Transverse colon (tissue), 4 donors: ENCODE measurements at regions not wholly inside any gene's neighbourhood (a gene's known extent, or its start where the extent isn't known, plus 50 kb on each side); places are given as distances from the start of the nearest gene placed in this dataset.

Experiments used
- DNase-seq: peaks from one replicate; pipeline ENCODE4 v3.0.0-alpha.2; 2019
- H3K27ac ChIP-seq, 4 donors: fragments of 200-600 bp; sonication (generic); 2 replicates each; pipeline ENCODE4 v1.5.1; 2016 to 2018; ENCODE audit warnings: inconsistent platforms in 4 of 4
- H3K27me3 ChIP-seq: fragments of 200-600 bp; sonication (generic); 2 replicates; pipeline ENCODE4 v1.5.1; 2017; ENCODE audit warnings: inconsistent platforms
- H3K36me3 ChIP-seq, 4 donors: fragments of 200-600 bp; sonication (generic); 2 replicates each; pipeline ENCODE4 v1.5.1; 2017 to 2019; ENCODE audit warnings: inconsistent platforms in 4 of 4
- H3K4me1 ChIP-seq, 4 donors: fragments of 200-600 bp; sonication (generic); 2 replicates each; pipeline ENCODE4 v1.5.1; 2017 to 2020; ENCODE audit warnings: inconsistent platforms in 4 of 4
- H3K4me3 ChIP-seq, 4 donors: fragments of 200-600 bp; sonication (generic); 1 replicate in 1 of 4; 2 replicates in 3 of 4; pipeline versions ENCODE4 v1.5.1 to v1.6.1; 2017 to 2019; ENCODE audit warnings: inconsistent platforms in 4 of 4
- H3K9me3 ChIP-seq, 2 donors: fragments of 200-600 bp; sonication (generic); 2 replicates each; pipeline ENCODE4 v1.5.1; 2017 to 2019; ENCODE audit warnings: inconsistent platforms in 2 of 2
- EP300 ChIP-seq: sonication (generic); formaldehyde crosslinking; IDR thresholded peaks from one replicate; pipeline ENCODE4 v1.6.1; 2017; ENCODE audit warnings: antibody characterized with exemption, low read depth
- POLR2A ChIP-seq: fragments of 450-650 bp; IDR thresholded peaks from one replicate; pipeline ENCODE4 v1.6.1; 2016; ENCODE audit warnings: antibody characterized with exemption, mild to moderate bottlenecking, moderate library complexity
- POLR2AphosphoS5 ChIP-seq, 3 donors: sonication (generic); formaldehyde crosslinking; IDR thresholded peaks; one replicate each; pipeline ENCODE4 v1.6.1; 2016; ENCODE audit warnings: antibody characterized with exemption in 3 of 3
- WGBS, 2 donors: methylation state at CpG; one replicate each; pipeline ENCODE4 v1.1.5; 2018; ENCODE audit warnings: low coverage in 1 of 2; 5-methylcytosine and 5-hydroxymethylcytosine counted together
- in situ Hi-C, 4 donors: fragments of 200-750 bp; cut with MboI; loops; one replicate each; pipeline versions ENCODE4 v1.15.0 to v1.15.1; 2017; ENCODE audit warnings: low sequenced_read_pairs in 3 of 4, low pct_ligation_motif_present in 1 of 4, low pct_unique_long_range_greater_than_20kb in 1 of 4
- intact Hi-C: fragments of 100-400 bp; cut with DNase I; formaldehyde crosslinking; loops from one replicate; pipeline ENCODE4 v1.15.1; 2023; ENCODE audit warnings: low total_unique reads
- TF ChIP-seq, protein P1 (sequence below), 5 experiments: fragments of 200-600 bp in 3 of 5; fragments of 450-650 bp in 2 of 5; sonication (generic) in 3 of 5; IDR thresholded peaks; 1 replicate in 2 of 5; 2 replicates in 3 of 5; pipeline ENCODE4 v1.5.1; 2016 to 2017; ENCODE audit warnings: antibody characterized with exemption in 5 of 5, inconsistent platforms in 3 of 5, mild to moderate bottlenecking in 2 of 5, moderate library complexity in 1 of 5

- intact Hi-C loops (no loop called here), in situ Hi-C loops (no loop called here)
- no peak for TF ChIP-seq POLR2A
- TF ChIP-seq, protein P1, sequence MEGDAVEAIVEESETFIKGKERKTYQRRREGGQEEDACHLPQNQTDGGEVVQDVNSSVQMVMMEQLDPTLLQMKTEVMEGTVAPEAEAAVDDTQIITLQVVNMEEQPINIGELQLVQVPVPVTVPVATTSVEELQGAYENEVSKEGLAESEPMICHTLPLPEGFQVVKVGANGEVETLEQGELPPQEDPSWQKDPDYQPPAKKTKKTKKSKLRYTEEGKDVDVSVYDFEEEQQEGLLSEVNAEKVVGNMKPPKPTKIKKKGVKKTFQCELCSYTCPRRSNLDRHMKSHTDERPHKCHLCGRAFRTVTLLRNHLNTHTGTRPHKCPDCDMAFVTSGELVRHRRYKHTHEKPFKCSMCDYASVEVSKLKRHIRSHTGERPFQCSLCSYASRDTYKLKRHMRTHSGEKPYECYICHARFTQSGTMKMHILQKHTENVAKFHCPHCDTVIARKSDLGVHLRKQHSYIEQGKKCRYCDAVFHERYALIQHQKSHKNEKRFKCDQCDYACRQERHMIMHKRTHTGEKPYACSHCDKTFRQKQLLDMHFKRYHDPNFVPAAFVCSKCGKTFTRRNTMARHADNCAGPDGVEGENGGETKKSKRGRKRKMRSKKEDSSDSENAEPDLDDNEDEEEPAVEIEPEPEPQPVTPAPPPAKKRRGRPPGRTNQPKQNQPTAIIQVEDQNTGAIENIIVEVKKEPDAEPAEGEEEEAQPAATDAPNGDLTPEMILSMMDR (IDR thresholded peaks at IDR 0.05), result no peak
- TF ChIP-seq EP300, result no peak
- TF ChIP-seq POLR2AphosphoS5 (IDR thresholded peaks at IDR 0.05), result no peak
- H3K4me3 ChIP-seq, result no peak overlapping the region
- 13% methylated on average over 1 of the region's 5 CpGs; no CpG with 5 or more reads in 1 of the 2 donors for whole genome bisulfite sequencing, 2 donors
- H3K36me3 ChIP-seq, result no peaks in the 10 kb centered on the region
- H3K27ac ChIP-seq, result no peak overlapping the region
- H3K4me1 ChIP-seq, result no peaks in the 10 kb centered on the region
- DNase-seq, result no peak
- H3K27me3 ChIP-seq, result no peaks in the 10 kb centered on the region
- no peaks in the 10 kb centered on the region for H3K9me3 ChIP-seq
Observed at GRCh38 chrY:16659340-16659739, 1220.7 kb downstream of the CDY2B start.

DNA sequence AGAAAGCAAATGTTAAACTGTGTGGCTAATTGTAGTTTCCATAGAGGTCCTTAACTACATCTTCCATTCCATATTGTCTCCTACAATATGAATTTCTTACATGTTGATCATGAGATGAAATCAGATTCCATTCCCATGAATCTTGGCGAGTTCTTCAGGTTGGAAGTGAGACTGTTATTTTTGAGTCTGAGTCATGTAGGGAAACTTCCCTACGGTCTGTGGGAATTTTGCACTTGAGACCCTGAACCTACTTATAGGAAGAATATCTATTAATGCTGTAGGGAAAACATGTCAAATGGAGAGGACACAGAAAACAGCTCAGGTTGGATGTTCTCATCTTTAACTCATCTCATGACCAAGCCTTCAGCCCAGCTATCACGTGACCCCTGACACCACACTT is 1226.0 kb downstream of the CDY2B start:
- Histone ChIP-seq H3K27ac (no peak overlapping the region), H3K9me3 (no peaks in the 10 kb centered on the region), H3K36me3 (no peaks in the 10 kb centered on the region), H3K27me3 (no peaks in the 10 kb centered on the region), H3K4me3 (no peak overlapping the region), H3K4me1 (no peaks in the 10 kb centered on the region)
- in situ Hi-C loops, result no loop called here
- no peak for TF ChIP-seq POLR2AphosphoS5 (IDR thresholded peaks at IDR 0.05)
- no peak for TF ChIP-seq EP300
- TF ChIP-seq POLR2A, result no peak
- TF ChIP-seq, protein P1 (IDR thresholded peaks at IDR 0.05), result no peak
- 43% methylated on average over 1 of the region's 3 CpGs; no CpG with 5 or more reads in 1 of the 2 donors for WGBS, 2 donors
- DNase-seq, result no peak
- intact Hi-C loops, result no loop called here

DNA sequence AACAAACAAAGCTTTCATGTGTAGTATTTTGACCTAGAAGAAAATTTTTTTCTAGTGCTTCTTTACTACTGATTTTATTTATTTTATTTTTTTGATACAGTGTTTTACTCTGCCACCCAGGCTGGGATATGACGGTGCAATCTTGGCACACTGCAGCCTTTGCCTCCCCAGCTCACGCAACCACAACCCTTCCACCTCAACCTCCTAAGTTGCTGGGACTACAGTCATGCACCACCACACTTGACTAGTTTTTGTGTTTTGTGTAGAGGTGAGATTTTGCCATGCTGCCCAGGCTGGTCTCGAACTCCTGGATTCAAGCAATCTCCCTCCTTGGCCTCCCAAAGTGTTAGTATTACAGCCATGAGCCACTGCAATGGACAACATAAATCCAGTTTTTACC is 1234.0 kb downstream of the CDY2B start:
- in situ Hi-C loops (no loop called here), intact Hi-C loops (no loop called here)
- Histone ChIP-seq H3K4me3 (no peak overlapping the region), H3K27ac (no peak overlapping the region), H3K4me1 (no peaks in the 10 kb centered on the region), H3K36me3 (no peaks in the 10 kb centered on the region), H3K27me3 (no peaks in the 10 kb centered on the region), H3K9me3 (no peaks in the 10 kb centered on the region)
- TF ChIP-seq EP300, result no peak
- no peak for TF ChIP-seq POLR2A
- TF ChIP-seq, protein P1 (IDR thresholded peaks at IDR 0.05), result no peak
- TF ChIP-seq POLR2AphosphoS5 (IDR thresholded peaks at IDR 0.05), result no peak
- DNase-seq, result no peak
- WGBS, 2 donors, result no CpG with 5 or more reads among the region's 3 CpGs

- no peak for TF ChIP-seq POLR2A
- TF ChIP-seq, protein P1 (IDR thresholded peaks at IDR 0.05), result no peak
- no peak for TF ChIP-seq POLR2AphosphoS5 (IDR thresholded peaks at IDR 0.05)
- no peak for TF ChIP-seq EP300
- 71% methylated on average over 1 of the region's 2 CpGs; no CpG with 5 or more reads in 1 of the 2 donors for WGBS, 2 donors
- H3K4me1 ChIP-seq, result no peaks in the 10 kb centered on the region
- DNase-seq, result no peak
- H3K27me3 ChIP-seq, result no peaks in the 10 kb centered on the region
- in situ Hi-C loops (no loop called here), intact Hi-C loops (no loop called here)
- no peaks in the 10 kb centered on the region for H3K36me3 ChIP-seq
- no peaks in the 10 kb centered on the region for H3K9me3 ChIP-seq
- H3K27ac ChIP-seq, result no peak overlapping the region
- H3K4me3 ChIP-seq, result no peak overlapping the region
Observed at GRCh38 chrY:16645449-16645848, 1234.6 kb downstream of the CDY2B start.
